ENCODE measurements at regions not wholly inside any gene's neighbourhood (a gene's known extent, or its start where the extent isn't known, plus 50 kb on each side); places are given as distances from the start of the nearest gene placed in this dataset.

- Histone ChIP-seq H3K9me3 (no peaks in the 10 kb centered on the region), H3K4me3 (no peak overlapping the region), H3K27me3 (no peaks in the 10 kb centered on the region), H3K27ac (no peak overlapping the region), H3K36me3 (no peaks in the 10 kb centered on the region), H3K4me1 (peaks cover 13% of the 10 kb centered on the region)
- TF ChIP-seq, protein P1, sequence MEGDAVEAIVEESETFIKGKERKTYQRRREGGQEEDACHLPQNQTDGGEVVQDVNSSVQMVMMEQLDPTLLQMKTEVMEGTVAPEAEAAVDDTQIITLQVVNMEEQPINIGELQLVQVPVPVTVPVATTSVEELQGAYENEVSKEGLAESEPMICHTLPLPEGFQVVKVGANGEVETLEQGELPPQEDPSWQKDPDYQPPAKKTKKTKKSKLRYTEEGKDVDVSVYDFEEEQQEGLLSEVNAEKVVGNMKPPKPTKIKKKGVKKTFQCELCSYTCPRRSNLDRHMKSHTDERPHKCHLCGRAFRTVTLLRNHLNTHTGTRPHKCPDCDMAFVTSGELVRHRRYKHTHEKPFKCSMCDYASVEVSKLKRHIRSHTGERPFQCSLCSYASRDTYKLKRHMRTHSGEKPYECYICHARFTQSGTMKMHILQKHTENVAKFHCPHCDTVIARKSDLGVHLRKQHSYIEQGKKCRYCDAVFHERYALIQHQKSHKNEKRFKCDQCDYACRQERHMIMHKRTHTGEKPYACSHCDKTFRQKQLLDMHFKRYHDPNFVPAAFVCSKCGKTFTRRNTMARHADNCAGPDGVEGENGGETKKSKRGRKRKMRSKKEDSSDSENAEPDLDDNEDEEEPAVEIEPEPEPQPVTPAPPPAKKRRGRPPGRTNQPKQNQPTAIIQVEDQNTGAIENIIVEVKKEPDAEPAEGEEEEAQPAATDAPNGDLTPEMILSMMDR (IDR thresholded peaks at IDR 0.05): no peak
- TF ChIP-seq POLR2AphosphoS5 (IDR thresholded peaks at IDR 0.05; ENCODE audit: insufficient read depth in 1 of 2, low read depth in 1 of 2) (no peak), POLR2A (IDR thresholded peaks at IDR 0.05) (no peak)
- intact Hi-C loops (cut with DNase I): no loop called here
- no peak for DNase-seq (ENCODE audit: extremely low spot score in 2 of 2)
Observed at GRCh38 chr3:31189330-31189729, 294.9 kb upstream of the GADL1 start.

- peaks cover 8% of the 10 kb centered on the region for H3K4me1 ChIP-seq
- TF ChIP-seq, protein P1 (IDR thresholded peaks at IDR 0.05): no peak
- no peak overlapping the region for H3K27ac ChIP-seq
- no peak overlapping the region for H3K4me3 ChIP-seq
- intact Hi-C loops (cut with DNase I): no loop called here
- no peak for DNase-seq (ENCODE audit: extremely low spot score in 2 of 2)
- no peaks in the 10 kb centered on the region for H3K9me3 ChIP-seq
- no peaks in the 10 kb centered on the region for H3K36me3 ChIP-seq
- no peaks in the 10 kb centered on the region for H3K27me3 ChIP-seq
Observed at GRCh38 chr3:31189971-31190370, 295.5 kb upstream of the GADL1 start.

DNA sequence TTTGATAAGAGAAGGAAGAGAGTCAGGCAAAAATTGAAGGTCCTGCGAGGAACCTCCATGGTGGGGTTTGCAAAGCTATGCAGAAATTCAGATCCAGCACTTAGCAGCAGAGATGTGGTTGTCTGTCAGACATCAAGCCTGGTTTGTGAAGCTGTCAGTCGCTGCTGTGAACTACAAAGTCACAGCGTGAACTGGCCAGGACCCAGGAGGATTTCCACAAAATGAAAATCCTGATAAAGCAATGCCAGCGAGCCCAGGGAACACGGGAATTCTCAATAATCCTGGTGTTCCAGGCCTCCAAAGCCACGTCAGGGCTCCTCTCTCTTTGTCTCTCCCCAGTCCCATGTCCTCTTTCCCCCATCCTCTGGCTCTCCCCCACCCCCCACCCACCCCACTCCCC lies 296.9 kb upstream of the GADL1 start:
- no peak for DNase-seq (ENCODE audit: extremely low spot score in 2 of 2)
- Histone ChIP-seq H3K36me3 (no peaks in the 10 kb centered on the region), H3K9me3 (no peaks in the 10 kb centered on the region), H3K27ac (no peak overlapping the region), H3K4me3 (no peak overlapping the region), H3K27me3 (no peaks in the 10 kb centered on the region), H3K4me1 (peaks cover 5% of the 10 kb centered on the region)
- intact Hi-C loops (cut with DNase I): no loop called here
- TF ChIP-seq POLR2A (IDR thresholded peaks at IDR 0.05) (no peak), POLR2AphosphoS5 (IDR thresholded peaks at IDR 0.05; ENCODE audit: insufficient read depth in 1 of 2, low read depth in 1 of 2) (no peak)
- TF ChIP-seq, protein P1 (IDR thresholded peaks at IDR 0.05): no peak

GRCh38 chr3:31193429-31193828 lies 299.0 kb upstream of the GADL1 start:
- H3K36me3 ChIP-seq: no peaks in the 10 kb centered on the region
- intact Hi-C loops (cut with DNase I): no loop called here
- H3K4me3 ChIP-seq: no peak overlapping the region
- H3K9me3 ChIP-seq: no peaks in the 10 kb centered on the region
- H3K27me3 ChIP-seq: no peaks in the 10 kb centered on the region
- TF ChIP-seq POLR2AphosphoS5 (IDR thresholded peaks at IDR 0.05; ENCODE audit: insufficient read depth in 1 of 2, low read depth in 1 of 2) (no peak), POLR2A (IDR thresholded peaks at IDR 0.05) (no peak)
- TF ChIP-seq, protein P1 (IDR thresholded peaks at IDR 0.05): no peak
- no peak overlapping the region for H3K27ac ChIP-seq
- H3K4me1 ChIP-seq: peaks cover 22% of the 10 kb centered on the region
- DNase-seq (ENCODE audit: extremely low spot score in 2 of 2): no peak

DNA sequence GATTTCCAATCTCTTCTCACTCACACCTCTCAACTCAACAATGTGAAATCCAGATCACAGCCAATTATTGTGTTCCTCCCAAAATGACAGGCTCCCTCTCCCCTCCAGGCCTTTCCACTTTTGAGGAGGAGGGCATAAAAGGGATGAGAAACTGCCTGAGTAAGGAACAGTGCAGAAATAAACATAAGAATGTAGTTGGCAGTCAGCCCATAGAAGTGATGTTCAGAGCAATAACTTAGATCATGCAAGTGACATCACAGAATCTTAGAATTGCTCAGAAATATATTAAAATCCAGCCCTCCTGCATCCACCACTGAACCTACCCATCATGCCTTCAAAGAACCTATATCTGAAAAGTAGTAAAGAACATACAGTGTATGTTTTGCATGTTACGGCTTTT lies 299.4 kb upstream of the GADL1 start:
- H3K4me3 ChIP-seq: no peak overlapping the region
- H3K9me3 ChIP-seq: no peaks in the 10 kb centered on the region
- TF ChIP-seq, protein P1 (IDR thresholded peaks at IDR 0.05): no peak
- TF ChIP-seq POLR2A (IDR thresholded peaks at IDR 0.05) (no peak), POLR2AphosphoS5 (IDR thresholded peaks at IDR 0.05; ENCODE audit: insufficient read depth in 1 of 2, low read depth in 1 of 2) (no peak)
- no peaks in the 10 kb centered on the region for H3K36me3 ChIP-seq
- H3K27me3 ChIP-seq: no peaks in the 10 kb centered on the region
- no peak overlapping the region for H3K27ac ChIP-seq
- intact Hi-C loops (cut with DNase I): no loop called here
- H3K4me1 ChIP-seq: peaks cover 24% of the 10 kb centered on the region
- DNase-seq (ENCODE audit: extremely low spot score in 2 of 2): no peak

Measured in vagina (tissue), 2 donors.